Neural cell (in vitro differentiated cells): ENCODE measurements at regions not wholly inside any gene's neighbourhood (a gene's known extent, or its start where the extent isn't known, plus 50 kb on each side); places are given as distances from the start of the nearest gene placed in this dataset.

Experiments used
- H2AFZ ChIP-seq: fragments of 200-600, 300-800 bp; sonication (generic), shearing (Covaris generic); 2 replicates; pipeline ENCODE4 v1.6.0; 2014; ENCODE audit warnings: low read depth, mild to moderate bottlenecking, antibody characterized with exemption, low read length, moderate library complexity
- H3F3A ChIP-seq: fragments of 200-600 bp; shearing (Covaris generic); 2 replicates; pipeline ENCODE4 v1.6.1; 2016; ENCODE audit warnings: mild to moderate bottlenecking, moderate library complexity, mixed read lengths, antibody characterized with exemption, low read length; ENCODE audit not compliant: insufficient read depth, poor library complexity, severe bottlenecking
- H3K27ac ChIP-seq: fragments of 200-600, 300-800 bp; sonication (generic), shearing (Covaris generic); 2 replicates; pipeline ENCODE4 v1.5.1; 2014; ENCODE audit warnings: mild to moderate bottlenecking, low read length, moderate library complexity
- H3K27me3 ChIP-seq: fragments of 300-800, 200-600 bp; sonication (generic), shearing (Covaris generic); 2 replicates; pipeline ENCODE4 v1.6.0; 2014; ENCODE audit warnings: mild to moderate bottlenecking, low read depth, low read length, moderate library complexity; ENCODE audit not compliant: insufficient read depth
- H3K36me3 ChIP-seq: fragments of 300-800, 200-600 bp; sonication (generic), shearing (Covaris generic); 2 replicates; pipeline ENCODE4 v1.5.1; 2014; ENCODE audit warnings: mild to moderate bottlenecking, antibody characterized with exemption, low read length, moderate library complexity; ENCODE audit not compliant: insufficient read depth
- H3K4me2 ChIP-seq: fragments of 300-800, 200-600 bp; sonication (generic), shearing (Covaris generic); 2 replicates; pipeline ENCODE4 v1.6.0; 2014; ENCODE audit warnings: mild to moderate bottlenecking, low read length
- H3K4me3 ChIP-seq: fragments of 300-800, 200-600 bp; sonication (generic), shearing (Covaris generic); 2 replicates; pipeline ENCODE4 v1.5.1; 2014; ENCODE audit warnings: mild to moderate bottlenecking, low read length, moderate library complexity
- H3K79me2 ChIP-seq: fragments of 200-600 bp; shearing (Covaris generic); replicated peaks from 2 replicates; pipeline ENCODE4 v1.6.0; 2014; ENCODE audit warnings: mild to moderate bottlenecking, low read length, moderate library complexity; ENCODE audit not compliant: insufficient read depth
- H3K9ac ChIP-seq: fragments of 300-800, 200-600 bp; sonication (generic), shearing (Covaris generic); 2 replicates; pipeline ENCODE4 v1.6.1; 2016; ENCODE audit warnings: mild to moderate bottlenecking, low read length, mixed read lengths
- H3K9me2 ChIP-seq: fragments of 200-600 bp; shearing (Covaris generic); 2 replicates; pipeline ENCODE4 v1.6.1; 2016; ENCODE audit warnings: mild to moderate bottlenecking, low read length, mixed read lengths; ENCODE audit not compliant: insufficient read depth
- H3K9me3 ChIP-seq: fragments of 200-600, 300-800 bp; sonication (generic), shearing (Covaris generic); 2 replicates; pipeline ENCODE4 v1.6.1; 2016; ENCODE audit warnings: mild to moderate bottlenecking, mixed run types, low read length, moderate library complexity, mixed read lengths
- H4K20me1 ChIP-seq: fragments of 200-600 bp; shearing (Covaris generic); 2 replicates; pipeline ENCODE4 v1.6.1; 2016; ENCODE audit warnings: mild to moderate bottlenecking, mixed run types; ENCODE audit not compliant: insufficient read depth
- EP300 ChIP-seq: fragments of 450-650 bp; conservative IDR thresholded peaks from 2 replicates; pipeline ENCODE4 v1.6.1; 2014; ENCODE audit warnings: antibody characterized with exemption, mild to moderate bottlenecking, moderate library complexity; ENCODE audit not compliant: poor library complexity, severe bottlenecking
- EZH2 ChIP-seq: fragments of 200-600, 300-800 bp; shearing (Covaris generic), sonication (generic); IDR thresholded peaks from 2 replicates; pipeline ENCODE4 v1.6.1; 2014; ENCODE audit warnings: antibody characterized with exemption, low read length, borderline replicate concordance, mild to moderate bottlenecking; ENCODE audit not compliant: insufficient read depth, poor library complexity, severe bottlenecking
- MXI1 ChIP-seq: fragments of 450-650 bp; conservative IDR thresholded peaks from 2 replicates; pipeline ENCODE4 v1.6.1; 2014; ENCODE audit warnings: antibody characterized with exemption, mild to moderate bottlenecking; ENCODE audit not compliant: poor library complexity, severe bottlenecking
- POLR2AphosphoS5 ChIP-seq: IDR thresholded peaks from 2 replicates; pipeline ENCODE4 v1.6.1; 2012
- RAD21 ChIP-seq: fragments of 450-650 bp; conservative IDR thresholded peaks from 2 replicates; pipeline ENCODE4 v1.6.1; 2014; ENCODE audit warnings: antibody characterized with exemption, mild to moderate bottlenecking, moderate library complexity
- SMC3 ChIP-seq: fragments of 450-650 bp; conservative IDR thresholded peaks from 2 replicates; pipeline ENCODE4 v1.6.1; 2014; ENCODE audit warnings: antibody characterized with exemption, mild to moderate bottlenecking, moderate library complexity; ENCODE audit not compliant: poor library complexity
- TAF1 ChIP-seq: IDR thresholded peaks from 2 replicates; pipeline ENCODE4 v1.6.1; 2012; ENCODE audit warnings: low read depth
- TF ChIP-seq, protein P1 (sequence below): IDR thresholded peaks from 2 replicates; pipeline ENCODE4 v1.6.1; 2012; ENCODE audit warnings: borderline replicate concordance
- TF ChIP-seq, protein P2 (sequence below): fragments of 450-650 bp; IDR thresholded peaks from 2 replicates; pipeline ENCODE4 v1.5.1; 2014; ENCODE audit warnings: antibody characterized with exemption, mild to moderate bottlenecking, moderate library complexity; ENCODE audit not compliant: poor library complexity, severe bottlenecking

DNA sequence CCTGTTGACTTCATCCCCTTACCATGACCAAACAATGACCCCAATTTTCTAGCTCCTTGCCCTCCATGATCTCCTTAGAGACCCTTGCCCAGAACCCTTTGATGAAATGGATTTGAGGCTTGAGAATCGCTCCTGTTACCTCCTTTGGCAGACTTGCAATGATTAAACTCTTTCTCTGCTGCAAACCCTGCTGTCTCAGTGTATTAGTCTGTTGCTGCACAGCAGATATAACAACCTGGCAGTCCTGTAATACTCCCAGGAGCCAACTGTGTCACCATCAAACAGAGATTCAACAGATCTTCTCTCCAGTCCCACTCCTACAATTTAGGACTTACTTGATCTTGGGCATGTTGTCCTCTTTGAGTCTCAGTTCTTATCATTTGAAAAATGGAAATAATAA is 242.9 kb downstream of the HRH4 start:
- H3K4me2 ChIP-seq = no peak overlapping the region
- no peak overlapping the region for H2AFZ ChIP-seq
- no peak for TF ChIP-seq TAF1
- TF ChIP-seq EP300 = no peak
- no peak for TF ChIP-seq MXI1
- TF ChIP-seq, protein P1, sequence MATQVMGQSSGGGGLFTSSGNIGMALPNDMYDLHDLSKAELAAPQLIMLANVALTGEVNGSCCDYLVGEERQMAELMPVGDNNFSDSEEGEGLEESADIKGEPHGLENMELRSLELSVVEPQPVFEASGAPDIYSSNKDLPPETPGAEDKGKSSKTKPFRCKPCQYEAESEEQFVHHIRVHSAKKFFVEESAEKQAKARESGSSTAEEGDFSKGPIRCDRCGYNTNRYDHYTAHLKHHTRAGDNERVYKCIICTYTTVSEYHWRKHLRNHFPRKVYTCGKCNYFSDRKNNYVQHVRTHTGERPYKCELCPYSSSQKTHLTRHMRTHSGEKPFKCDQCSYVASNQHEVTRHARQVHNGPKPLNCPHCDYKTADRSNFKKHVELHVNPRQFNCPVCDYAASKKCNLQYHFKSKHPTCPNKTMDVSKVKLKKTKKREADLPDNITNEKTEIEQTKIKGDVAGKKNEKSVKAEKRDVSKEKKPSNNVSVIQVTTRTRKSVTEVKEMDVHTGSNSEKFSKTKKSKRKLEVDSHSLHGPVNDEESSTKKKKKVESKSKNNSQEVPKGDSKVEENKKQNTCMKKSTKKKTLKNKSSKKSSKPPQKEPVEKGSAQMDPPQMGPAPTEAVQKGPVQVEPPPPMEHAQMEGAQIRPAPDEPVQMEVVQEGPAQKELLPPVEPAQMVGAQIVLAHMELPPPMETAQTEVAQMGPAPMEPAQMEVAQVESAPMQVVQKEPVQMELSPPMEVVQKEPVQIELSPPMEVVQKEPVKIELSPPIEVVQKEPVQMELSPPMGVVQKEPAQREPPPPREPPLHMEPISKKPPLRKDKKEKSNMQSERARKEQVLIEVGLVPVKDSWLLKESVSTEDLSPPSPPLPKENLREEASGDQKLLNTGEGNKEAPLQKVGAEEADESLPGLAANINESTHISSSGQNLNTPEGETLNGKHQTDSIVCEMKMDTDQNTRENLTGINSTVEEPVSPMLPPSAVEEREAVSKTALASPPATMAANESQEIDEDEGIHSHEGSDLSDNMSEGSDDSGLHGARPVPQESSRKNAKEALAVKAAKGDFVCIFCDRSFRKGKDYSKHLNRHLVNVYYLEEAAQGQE = no peak
- TF ChIP-seq SMC3 = no peak
- no peak for TF ChIP-seq RAD21
- TF ChIP-seq, protein P2, sequence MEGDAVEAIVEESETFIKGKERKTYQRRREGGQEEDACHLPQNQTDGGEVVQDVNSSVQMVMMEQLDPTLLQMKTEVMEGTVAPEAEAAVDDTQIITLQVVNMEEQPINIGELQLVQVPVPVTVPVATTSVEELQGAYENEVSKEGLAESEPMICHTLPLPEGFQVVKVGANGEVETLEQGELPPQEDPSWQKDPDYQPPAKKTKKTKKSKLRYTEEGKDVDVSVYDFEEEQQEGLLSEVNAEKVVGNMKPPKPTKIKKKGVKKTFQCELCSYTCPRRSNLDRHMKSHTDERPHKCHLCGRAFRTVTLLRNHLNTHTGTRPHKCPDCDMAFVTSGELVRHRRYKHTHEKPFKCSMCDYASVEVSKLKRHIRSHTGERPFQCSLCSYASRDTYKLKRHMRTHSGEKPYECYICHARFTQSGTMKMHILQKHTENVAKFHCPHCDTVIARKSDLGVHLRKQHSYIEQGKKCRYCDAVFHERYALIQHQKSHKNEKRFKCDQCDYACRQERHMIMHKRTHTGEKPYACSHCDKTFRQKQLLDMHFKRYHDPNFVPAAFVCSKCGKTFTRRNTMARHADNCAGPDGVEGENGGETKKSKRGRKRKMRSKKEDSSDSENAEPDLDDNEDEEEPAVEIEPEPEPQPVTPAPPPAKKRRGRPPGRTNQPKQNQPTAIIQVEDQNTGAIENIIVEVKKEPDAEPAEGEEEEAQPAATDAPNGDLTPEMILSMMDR = no peak
- TF ChIP-seq POLR2AphosphoS5 = no peak
- TF ChIP-seq EZH2 = no peak
- H3K27me3 ChIP-seq = no peaks in the 10 kb centered on the region
- no peaks in the 10 kb centered on the region for H4K20me1 ChIP-seq
- H3K4me3 ChIP-seq = no peak overlapping the region
- H3K9ac ChIP-seq = no peak overlapping the region
- no peaks in the 10 kb centered on the region for H3K79me2 ChIP-seq
- no peaks in the 10 kb centered on the region for H3K36me3 ChIP-seq
- no peaks in the 10 kb centered on the region for H3K9me2 ChIP-seq
- H3K27ac ChIP-seq = no peak overlapping the region
- no peaks in the 10 kb centered on the region for H3F3A ChIP-seq
- no peaks in the 10 kb centered on the region for H3K9me3 ChIP-seq

DNA sequence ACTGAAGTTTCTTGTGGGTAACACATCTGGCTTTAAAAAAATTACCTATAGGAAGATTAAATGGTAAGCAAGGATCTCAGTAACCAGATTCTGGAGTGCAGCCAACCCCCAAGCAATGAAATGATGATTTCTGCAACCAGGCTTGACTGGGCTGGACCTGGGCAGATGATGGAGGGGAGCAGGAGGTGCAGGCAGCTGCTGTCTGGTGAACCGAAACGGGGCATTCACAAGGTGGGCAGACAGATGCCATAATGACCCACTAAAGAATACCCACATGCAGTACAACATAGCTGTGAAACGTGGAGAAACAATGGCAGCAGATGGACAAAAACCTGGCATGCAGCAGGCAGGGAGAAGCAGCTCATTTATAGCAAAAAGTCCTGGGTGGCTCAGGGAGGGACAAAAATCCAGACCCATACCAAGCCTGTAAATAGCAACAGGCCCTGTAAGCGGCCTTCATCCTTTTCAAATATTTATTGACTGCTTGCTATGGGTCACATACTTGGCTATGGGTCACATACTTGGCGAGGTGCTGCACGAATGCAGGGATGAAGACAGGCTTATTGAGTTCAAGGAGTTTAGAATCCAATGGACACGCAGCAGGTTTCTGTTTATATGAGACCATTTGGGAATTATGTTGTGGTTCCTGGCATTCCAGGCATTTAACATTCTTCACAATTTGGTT is 244.7 kb downstream of the HRH4 start:
- no peak overlapping the region for H3K9ac ChIP-seq
- no peaks in the 10 kb centered on the region for H3K27me3 ChIP-seq

More for the DNA sequence above, 244.7 kb downstream of the HRH4 start:
- Histone ChIP-seq H2AFZ (no peak overlapping the region), H4K20me1 (no peaks in the 10 kb centered on the region), H3K36me3 (no peaks in the 10 kb centered on the region), H3K9me3 (no peaks in the 10 kb centered on the region), H3K27ac (no peak overlapping the region), H3K79me2 (no peaks in the 10 kb centered on the region), H3K4me3 (no peak overlapping the region), H3K4me2 (no peak overlapping the region), H3F3A (no peaks in the 10 kb centered on the region), H3K9me2 (no peaks in the 10 kb centered on the region)
- no peak for TF ChIP-seq RAD21
- no peak for TF ChIP-seq EZH2
